Inflammatory macrophage (primary cell): ENCODE measurements at regions not wholly inside any gene's neighbourhood (a gene's known extent, or its start where the extent isn't known, plus 50 kb on each side); places are given as distances from the start of the nearest gene placed in this dataset.

Experiments
- DNase-seq, 2 donors: peaks; one replicate each; pipeline ENCODE4 v3.0.0-alpha.2; 2020 to 2022

GRCh38 chr18:47758000-47758399, 172.5 kb downstream of the SMAD2 start:
- DNase-seq = peak in 1 of 2 donors; percentile 8

- peak; percentile 55 to 58 for DNase-seq
These were observed 174.0 kb downstream of the SMAD2 start for GRCh38 chr18:47756364-47757016.

GRCh38 chr18:47755102-47755456, 175.4 kb downstream of the SMAD2 start:
- DNase-seq = no peak

GRCh38 chr18:47754311-47755101, 176.0 kb downstream of the SMAD2 start:
- peak in 1 of 2 donors; percentile 10 for DNase-seq

GRCh38 chr18:47752796-47753645, 177.4 kb downstream of the SMAD2 start:
- DNase-seq = no peak

GRCh38 chr18:47750889-47751423, 179.5 kb downstream of the SMAD2 start:
- DNase-seq = no peak

GRCh38 chr18:47749600-47749973, 180.9 kb downstream of the SMAD2 start:
- no peak for DNase-seq

GRCh38 chr18:47748847-47749599, 181.4 kb downstream of the SMAD2 start:
- peak; percentile 80 to 85 for DNase-seq

- no peak for DNase-seq
These were observed 182.2 kb downstream of the SMAD2 start for GRCh38 chr18:47748093-47748796.

GRCh38 chr18:47747260-47747795, 183.1 kb downstream of the SMAD2 start:
- DNase-seq = no peak

GRCh38 chr18:47746615-47747014, 183.8 kb downstream of the SMAD2 start:
- no peak for DNase-seq

- DNase-seq = no peak
These were observed 185.2 kb downstream of the SMAD2 start for GRCh38 chr18:47745227-47745626.

- DNase-seq = no peak
These were observed 192.5 kb downstream of the SMAD2 start for GRCh38 chr18:47737956-47738355.

GRCh38 chr18:47737198-47737830, 193.1 kb downstream of the SMAD2 start:
- DNase-seq = no peak

GRCh38 chr18:47736376-47737140, 193.9 kb downstream of the SMAD2 start:
- no peak for DNase-seq

GRCh38 chr18:47735041-47735702, 195.3 kb downstream of the SMAD2 start:
- DNase-seq = no peak

GRCh38 chr18:47731276-47731675, 199.2 kb downstream of the SMAD2 start:
- no peak for DNase-seq

GRCh38 chr18:47730795-47731194, 199.7 kb downstream of the SMAD2 start:
- DNase-seq = no peak

- DNase-seq = no peak
These were observed 201.1 kb downstream of the SMAD2 start for GRCh38 chr18:47729356-47729755.
